ENCODE measurements at regions not wholly inside any gene's neighbourhood (a gene's known extent, or its start where the extent isn't known, plus 50 kb on each side); places are given as distances from the start of the nearest gene placed in this dataset.

DNA sequence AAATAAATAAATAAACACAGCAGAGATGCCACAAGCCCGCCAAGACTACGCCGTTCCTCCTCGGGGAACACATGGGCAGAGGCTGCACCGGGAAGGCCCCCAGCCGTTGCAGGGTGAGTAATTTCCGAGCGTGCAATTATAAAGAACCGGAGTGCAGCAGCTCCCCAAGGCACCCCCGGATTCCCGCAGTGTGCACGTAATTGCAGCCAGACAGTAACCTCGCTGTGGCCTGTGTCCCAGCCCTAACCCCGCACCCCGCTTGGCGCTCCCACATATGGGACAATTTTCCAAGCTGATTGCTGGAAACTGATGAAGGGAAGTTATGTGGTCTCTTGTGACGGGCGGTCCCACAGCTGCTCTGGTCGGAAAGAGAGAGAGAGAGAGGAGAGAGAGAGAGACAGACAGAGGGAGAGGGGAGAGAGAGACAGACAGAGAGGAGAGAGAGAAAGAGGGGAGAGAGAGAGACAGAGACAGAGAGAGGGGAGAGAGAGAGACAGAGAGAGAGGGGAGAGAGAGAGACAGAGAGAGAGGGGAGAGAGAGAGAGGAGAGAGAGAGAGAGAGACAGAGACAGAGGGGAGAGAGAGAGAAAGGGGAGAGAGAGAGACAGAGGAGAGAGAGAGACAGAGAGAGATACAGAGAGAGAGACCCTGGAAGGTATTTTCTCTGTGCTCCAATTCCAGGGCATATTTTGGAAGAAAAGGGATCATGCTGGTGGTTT, 275.4 kb downstream of the SHOX start:
- TF ChIP-seq CTCF (IDR thresholded peaks at IDR 0.05) (no peak), POLR2A (IDR thresholded peaks at IDR 0.05) (no peak)
